HepG2 (cell line): ENCODE measurements at regions not wholly inside any gene's neighbourhood (a gene's known extent, or its start where the extent isn't known, plus 50 kb on each side); places are given as distances from the start of the nearest gene placed in this dataset.

ENCODE experiments used
- ATAC-seq: fragments of 200-7000 bp; cut with Tn5 transposase; 3 replicates; pipeline ENCODE4 v1.9.1; 2020; ENCODE audit warnings: mild to moderate bottlenecking, moderate library complexity
- BruUV-seq: library from RNA; stranded (reverse); fragments of 400-500 nt; replicated peaks from 2 replicates; lab custom pipeline; 2021; lab: Mats Ljungman, UMichigan
- CTCF ChIA-PET: fragments of 300-600 bp; formaldehyde crosslinking; extraction: SDS; loops from one replicate; lab custom pipeline; 2021; ENCODE audit warnings: low total read pairs, inconsistent platforms, low intra/inter-chr PET ratio; lab: Yijun Ruan, JAX
- POLR2A ChIA-PET: fragments of 350-600 bp; sonication (Branson Sonifier 250); formaldehyde crosslinking; loops from one replicate; lab custom pipeline; 2020; ENCODE audit warnings: antibody characterized with exemption, inconsistent platforms; lab: Yijun Ruan, JAX
- DNase-seq: peaks from one replicate; pipeline ENCODE4 v3.0.0-alpha.2; 2015; ENCODE audit warnings: low spot score
- FAIRE-seq: peaks from 3 replicates; lab custom pipeline; 2011; peaks lifted over from hg19 to GRCh38; lab: Jason Lieb, UNC
- H2AFZ ChIP-seq: one replicate; pipeline ENCODE4 v1.6.1; 2011; ENCODE audit warnings: low read length, inconsistent platforms
- H3K27ac ChIP-seq: fragments of 300-600 bp; 3 replicates; pipeline ENCODE4 v1.8.0; 2011; ENCODE audit warnings: mixed run types, mild to moderate bottlenecking, mixed read lengths, low read length, inconsistent platforms; ENCODE audit not compliant: insufficient read depth; ENCODE audit errors: extremely low read length
- H3K27me3 ChIP-seq, 2 experiments: fragments of 200-600 bp in 1 of 2; 2 replicates in 1 of 2; 3 replicates in 1 of 2; pipeline versions ENCODE4 v1.6.0 to v1.8.0; 2011; ENCODE audit warnings: low read length in 2 of 2, mild to moderate bottlenecking in 2 of 2, moderate library complexity in 2 of 2, inconsistent platforms in 1 of 2; ENCODE audit not compliant: insufficient read depth in 2 of 2, control insufficient read depth in 1 of 2
- H3K36me3 ChIP-seq, 2 experiments: fragments of 200-600 bp in 1 of 2; replicated peaks in 1 of 2; 2 replicates in 1 of 2; 3 replicates in 1 of 2; pipeline versions ENCODE4 v1.5.1 to v1.8.0; 2011; ENCODE audit warnings: low read length in 2 of 2, inconsistent platforms in 1 of 2; ENCODE audit not compliant: insufficient read depth in 2 of 2, control insufficient read depth in 1 of 2
- H3K4me1 ChIP-seq: 2 replicates; pipeline ENCODE4 v1.5.1; 2012; ENCODE audit warnings: low read length, inconsistent platforms; ENCODE audit not compliant: insufficient read depth
- H3K4me2 ChIP-seq: 2 replicates; pipeline ENCODE4 v1.6.0; 2011; ENCODE audit warnings: low read depth, low read length, inconsistent platforms
- H3K4me3 ChIP-seq, 3 experiments: fragments of 200-600 bp in 1 of 3; sonication (generic), shearing (Covaris generic) in 1 of 3; replicated peaks in 1 of 3; 2 replicates each; pipeline ENCODE4 v1.5.1; 2011 to 2016; ENCODE audit warnings: low read length in 3 of 3, inconsistent platforms in 2 of 3, low read depth in 2 of 3, mild to moderate bottlenecking in 2 of 3, control low read depth in 1 of 3, mixed read lengths in 1 of 3; ENCODE audit not compliant: insufficient read depth in 1 of 3
- H3K79me2 ChIP-seq: one replicate; pipeline ENCODE4 v1.6.1; 2011; ENCODE audit warnings: low read length, inconsistent platforms; ENCODE audit not compliant: insufficient read depth
- H3K9ac ChIP-seq: 2 replicates; pipeline ENCODE4 v1.6.0; 2011; ENCODE audit warnings: mild to moderate bottlenecking, low read depth, low read length, inconsistent platforms; ENCODE audit not compliant: insufficient read depth
- H3K9me3 ChIP-seq: 2 replicates; pipeline ENCODE4 v1.5.1; 2012; ENCODE audit warnings: mild to moderate bottlenecking, low read length
- H4K20me1 ChIP-seq: 2 replicates; pipeline ENCODE4 v1.6.0; 2011; ENCODE audit warnings: inconsistent platforms, mild to moderate bottlenecking, low read length, moderate library complexity; ENCODE audit not compliant: insufficient read depth
- AHDC1 ChIP-seq: sonication (generic); formaldehyde crosslinking; IDR thresholded peaks from 2 replicates; pipeline ENCODE4 v1.5.1; 2020; ENCODE audit warnings: mild to moderate bottlenecking, missing genetic modification reagents, borderline replicate concordance
- ARID3A ChIP-seq: IDR thresholded peaks from 2 replicates; pipeline ENCODE4 v1.6.1; 2012; ENCODE audit warnings: low read depth, low read length, improper control_type of control experiment
- ATF1 ChIP-seq: IDR thresholded peaks from 2 replicates; pipeline ENCODE4 v1.6.1; 2016; ENCODE audit warnings: mild to moderate bottlenecking, control low read depth
- ATF7-NPFF ChIP-seq: sonication (generic); formaldehyde crosslinking; IDR thresholded peaks from 2 replicates; pipeline ENCODE4 v1.8.1; 2023; ENCODE audit warnings: mild to moderate bottlenecking, low read depth, missing genetic modification reagents, moderate library complexity
- CREM ChIP-seq, 2 experiments: sonication (generic) in 1 of 2; formaldehyde crosslinking in 1 of 2; IDR thresholded peaks; 2 replicates each; pipeline versions ENCODE4 v1.4.0 to v1.6.1; 2016 to 2020; ENCODE audit warnings: antibody characterized with exemption in 1 of 2, mild to moderate bottlenecking in 1 of 2, missing genetic modification reagents in 1 of 2
- DPF2 ChIP-seq: sonication (generic); formaldehyde crosslinking; IDR thresholded peaks from 2 replicates; pipeline ENCODE4 v1.4.0; 2020; ENCODE audit warnings: mild to moderate bottlenecking, low read depth, missing genetic modification reagents, borderline replicate concordance
- KLF11 ChIP-seq: IDR thresholded peaks from 2 replicates; pipeline ENCODE4 v1.6.1; 2016; ENCODE audit warnings: missing compliant biosample characterization
- MATR3 ChIP-seq: sonication (generic); formaldehyde crosslinking; IDR thresholded peaks from 2 replicates; pipeline ENCODE4 v1.4.0; 2020; ENCODE audit warnings: missing genetic modification reagents
- NCOR1 ChIP-seq: fragments of 200-600 bp; sonication (generic); IDR thresholded peaks from 2 replicates; pipeline ENCODE4 v1.7.0; 2017; ENCODE audit warnings: antibody characterized with exemption, low read length, borderline replicate concordance
- SP2 ChIP-seq: sonication (generic); formaldehyde crosslinking; IDR thresholded peaks from 2 replicates; pipeline ENCODE4 v1.5.1; 2020; ENCODE audit warnings: mild to moderate bottlenecking, missing genetic modification reagents
- TAF1 ChIP-seq: sonication (generic); formaldehyde crosslinking; IDR thresholded peaks from 2 replicates; pipeline ENCODE4 v1.4.0; 2020; ENCODE audit warnings: missing genetic modification reagents
- WGBS: methylation state at CpG from one replicate; pipeline ENCODE4 v1.1.6; 2017; ENCODE audit warnings: low lambda C conversion rate; 5-methylcytosine and 5-hydroxymethylcytosine counted together
- in situ Hi-C: cut with HindIII; loops from 2 replicates; pipeline ENCODE4 v1.10.0; 2017; ENCODE audit warnings: low pct_unique_long_range_greater_than_20kb; ENCODE audit not compliant: extremely low pct_ligation_motif_present
- intact Hi-C: fragments of 100-400 bp; cut with micrococcal nuclease; formaldehyde crosslinking; loops from one replicate; pipeline ENCODE4 v1.10.0; 2022; ENCODE audit not compliant: unreplicated experiment
- TF ChIP-seq, protein P1 (sequence below), 2 experiments: fragments of 450-650 bp in 1 of 2; sonication (generic) in 1 of 2; formaldehyde crosslinking; IDR thresholded peaks; 2 replicates each; pipeline versions ENCODE4 v1.5.0 to v1.8.0; 2020 to 2022; ENCODE audit warnings: mild to moderate bottlenecking in 1 of 2, missing genetic modification reagents in 1 of 2

DNA sequence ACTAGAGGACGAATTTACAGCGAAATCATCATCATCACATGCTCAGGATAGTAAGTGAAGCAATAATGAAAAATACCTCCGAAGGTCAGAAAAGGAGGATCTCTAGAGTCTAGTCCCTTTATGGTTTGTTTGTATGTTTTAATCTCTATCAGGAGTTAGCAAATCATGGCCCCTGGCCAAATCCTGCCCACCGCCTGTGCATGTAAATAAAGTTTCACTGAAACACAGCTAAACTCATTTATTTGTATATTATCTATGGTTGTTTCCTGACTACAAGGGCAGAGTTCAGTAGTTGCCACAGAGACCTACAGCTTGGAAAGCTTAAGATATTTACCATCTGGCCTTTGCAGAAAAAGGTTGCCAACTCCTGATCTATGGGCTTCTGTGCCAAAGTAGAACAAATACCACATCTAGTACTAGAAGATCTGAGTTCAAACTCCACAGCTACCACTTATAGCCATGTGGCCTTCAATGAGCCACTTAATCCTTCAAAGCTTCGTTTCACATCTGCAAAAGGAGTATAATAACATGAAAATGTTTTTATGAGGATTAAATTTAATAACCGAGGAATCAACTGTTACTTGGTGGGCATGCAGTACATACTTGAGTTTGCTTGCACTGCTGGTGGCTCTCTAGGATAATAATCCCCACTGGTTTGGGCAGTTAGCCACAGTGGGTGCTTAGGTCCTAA is 94.0 kb upstream of the KIF26B start (continued):
- peak; percentile 94; the same call in 1 of the 2 replicates for TF ChIP-seq NCOR1
- peak; percentile 93 for TF ChIP-seq ARID3A
- no peak for TF ChIP-seq ATF7-NPFF
- peak; percentile 79; the same call in 1 of the 2 replicates for TF ChIP-seq CREM (IDR thresholded peaks at IDR 0.05)
- no peak for TF ChIP-seq CREM (CRISPR knock-in tag; IDR thresholded peaks at IDR 0.05)
- 0 out of 2 replicates have a peak, but pooled peaks have one; percentile 27 for TF ChIP-seq DPF2 (CRISPR knock-in tag)
- TF ChIP-seq, protein P1, sequence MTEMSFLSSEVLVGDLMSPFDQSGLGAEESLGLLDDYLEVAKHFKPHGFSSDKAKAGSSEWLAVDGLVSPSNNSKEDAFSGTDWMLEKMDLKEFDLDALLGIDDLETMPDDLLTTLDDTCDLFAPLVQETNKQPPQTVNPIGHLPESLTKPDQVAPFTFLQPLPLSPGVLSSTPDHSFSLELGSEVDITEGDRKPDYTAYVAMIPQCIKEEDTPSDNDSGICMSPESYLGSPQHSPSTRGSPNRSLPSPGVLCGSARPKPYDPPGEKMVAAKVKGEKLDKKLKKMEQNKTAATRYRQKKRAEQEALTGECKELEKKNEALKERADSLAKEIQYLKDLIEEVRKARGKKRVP (CRISPR knock-in tag; IDR thresholded peaks at IDR 0.05) = peak in 1 of 2 experiments; percentile 74; a peak in 1 of 4 replicates

DNA sequence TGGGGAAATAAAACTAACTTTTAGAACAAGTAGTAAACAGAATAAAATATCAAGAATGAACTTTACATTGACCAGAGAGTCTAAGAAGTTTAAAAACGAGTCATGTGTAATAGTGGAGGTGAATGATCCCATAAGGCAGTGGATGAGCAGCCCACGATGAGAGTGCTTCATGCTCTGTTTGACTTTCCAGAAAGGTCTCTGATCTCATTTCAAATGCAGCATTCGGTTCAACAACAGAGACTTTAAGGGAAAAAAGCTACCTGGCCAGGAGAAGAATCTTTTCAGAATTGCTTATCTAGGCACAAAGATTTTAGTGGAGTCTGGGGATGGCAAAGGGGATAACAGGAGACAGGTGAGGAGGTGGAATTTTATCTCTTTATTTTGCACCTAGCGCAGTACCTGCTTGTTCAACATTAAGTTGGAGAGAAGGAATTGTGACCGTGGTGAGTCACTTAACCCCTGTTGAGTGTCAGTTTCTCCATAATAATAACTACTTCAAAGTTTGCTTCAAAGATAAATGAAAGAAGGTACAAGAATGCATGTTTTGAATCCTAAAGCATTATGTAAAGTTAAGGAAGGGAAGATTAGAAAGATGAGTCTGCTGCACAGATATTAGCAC is 94.9 kb upstream of the KIF26B start:
- no peaks in the 10 kb centered on the region for H3K9me3 ChIP-seq
- peak overlapping the region; percentile 94 for H3K27ac ChIP-seq
- H3K79me2 ChIP-seq = no peaks in the 10 kb centered on the region
- H2AFZ ChIP-seq = no peak overlapping the region
- H3K9ac ChIP-seq = peak overlapping the region; percentile 60
- ChIA-PET POLR2A (interaction anchor here (1.1 to 2.4 kb wide), 8 partner anchors 8 to 226 kb away, joined by 3 to 10 read pairs (median 5); a partner anchor contains a TSS), CTCF (no interaction called here)
- TSS peak; percentile 57 for BruUV-seq
- ATAC-seq (no peak), FAIRE-seq (no peak), DNase-seq (no peak)
- H3K27me3 ChIP-seq = no peaks in the 10 kb centered on the region
- H3K4me3 ChIP-seq = no peak overlapping the region; a peak in 1 of 6 replicates
- in situ Hi-C loops = no loop called here
- H3K4me2 ChIP-seq = peak overlapping the region; percentile 54
- H3K4me1 ChIP-seq = peaks cover 52% of the 10 kb centered on the region
- H4K20me1 ChIP-seq = no peaks in the 10 kb centered on the region
- WGBS = 75% methylated on average over 4 of the region's 5 CpGs
- intact Hi-C loops = loop anchor here (1.0 kb wide), 2 partner anchors 15 to 89 kb away; no protein-coding TSS in a partner anchor
- H3K36me3 ChIP-seq = no peaks in the 10 kb centered on the region
- TF ChIP-seq KLF11 (CRISPR knock-in tag) (no peak), SP2 (CRISPR knock-in tag) (no peak), TAF1 (no peak), MATR3 (CRISPR knock-in tag) (no peak), AHDC1 (no peak), ATF1 (CRISPR knock-in tag) (no peak)
